ENCODE measurements at regions not wholly inside any gene's neighbourhood (a gene's known extent, or its start where the extent isn't known, plus 50 kb on each side); places are given as distances from the start of the nearest gene placed in this dataset.

DNA sequence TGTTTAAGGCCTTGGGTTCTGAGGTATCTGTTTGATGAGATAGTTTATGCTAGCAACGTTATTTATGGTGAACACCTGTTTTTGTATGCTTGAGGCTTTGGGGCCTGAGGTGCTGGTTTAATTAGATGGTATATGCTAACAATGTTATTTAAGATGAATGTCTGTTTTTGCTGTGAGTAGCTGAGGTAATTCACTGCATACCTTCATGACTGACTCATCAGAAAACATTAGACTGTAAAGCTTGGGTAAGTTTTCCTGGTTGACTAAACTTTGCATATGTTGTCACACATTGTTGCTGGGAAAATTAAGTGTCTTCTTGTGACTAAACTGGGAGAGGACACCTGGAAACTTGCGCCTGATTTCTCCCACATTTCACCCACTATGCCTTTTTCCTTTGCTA, 1026.6 kb downstream of the RAPGEF2 start:
- TF ChIP-seq FOXP2 (optimal IDR thresholded peaks at IDR 0.05; ENCODE audit: control extremely low read depth, extremely low read length, insufficient read depth) (no peak), POLR2AphosphoS5 (IDR thresholded peaks at IDR 0.05; ENCODE audit: borderline replicate concordance, low read depth, low read length) (no peak), EZH2 (IDR thresholded peaks at IDR 0.05) (no peak)
- Histone ChIP-seq H3K4me3 (no peak overlapping the region), H3K36me3 (ENCODE audit: insufficient read depth, low read length) (no peaks in the 10 kb centered on the region), H3K9ac (ENCODE audit: insufficient read length) (no peak overlapping the region), H3K27ac (no peak overlapping the region), H3K9me3 (ENCODE audit: low read depth, low read length) (peaks cover 8% of the 10 kb centered on the region; the same call in 1 of the 2 replicates)
- no peak for DNase-seq (ENCODE audit: low read depth, low spot score)

DNA sequence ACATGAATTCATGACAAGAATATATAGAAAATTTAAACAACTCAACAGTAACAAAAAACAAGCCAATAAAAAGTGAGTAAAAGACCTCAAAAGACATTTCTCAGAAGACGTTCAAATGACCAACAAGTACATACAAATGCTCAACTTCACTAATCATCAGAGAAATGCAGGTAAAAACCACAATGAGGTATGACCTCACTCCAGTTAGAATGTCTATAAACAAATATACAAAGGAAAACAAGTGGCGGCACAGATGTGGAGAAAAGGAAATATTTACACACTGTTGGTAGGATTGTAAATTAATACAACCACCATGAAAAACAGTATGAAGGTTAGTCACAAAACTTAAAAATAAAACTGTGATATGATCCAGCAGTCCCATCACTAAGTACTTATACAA, 1033.1 kb downstream of the RAPGEF2 start:
- Histone ChIP-seq H3K27ac (no peak overlapping the region), H3K36me3 (ENCODE audit: insufficient read depth, low read length) (no peaks in the 10 kb centered on the region), H3K9me3 (ENCODE audit: low read depth, low read length) (peaks cover 8% of the 10 kb centered on the region; the same call in 1 of the 2 replicates), H3K4me3 (no peak overlapping the region), H3K9ac (ENCODE audit: insufficient read length) (no peak overlapping the region)
- no peak for DNase-seq (ENCODE audit: low read depth, low spot score)
- TF ChIP-seq EZH2 (IDR thresholded peaks at IDR 0.05): no peak
- no peak for TF ChIP-seq FOXP2 (optimal IDR thresholded peaks at IDR 0.05; ENCODE audit: control extremely low read depth, extremely low read length, insufficient read depth)
- TF ChIP-seq POLR2AphosphoS5 (IDR thresholded peaks at IDR 0.05; ENCODE audit: borderline replicate concordance, low read depth, low read length): no peak

DNA sequence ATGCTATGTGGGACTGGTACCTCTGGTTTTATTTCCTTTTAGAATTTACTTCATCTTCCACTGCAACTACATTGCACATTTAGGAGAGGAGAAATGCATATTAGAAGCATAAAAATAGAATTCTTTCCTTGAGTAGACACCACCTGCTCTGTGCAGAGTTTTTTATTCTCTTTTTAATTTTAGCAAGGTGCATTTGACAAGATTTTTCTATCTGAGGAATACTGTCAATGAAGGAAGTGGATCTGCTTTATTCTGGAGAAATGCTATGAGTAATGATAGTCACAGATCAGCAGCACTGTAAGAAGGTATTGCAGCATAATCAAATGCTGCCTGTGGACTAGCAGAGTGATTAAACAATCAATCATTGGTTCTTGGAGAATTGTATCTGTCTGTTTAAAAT, 1038.3 kb downstream of the RAPGEF2 start:
- no peak overlapping the region for H3K4me3 ChIP-seq
- H3K27ac ChIP-seq: no peak overlapping the region
- no peaks in the 10 kb centered on the region for H3K9me3 ChIP-seq (ENCODE audit: low read depth, low read length)
- DNase-seq (ENCODE audit: low read depth, low spot score): no peak
- no peak for TF ChIP-seq POLR2AphosphoS5 (IDR thresholded peaks at IDR 0.05; ENCODE audit: borderline replicate concordance, low read depth, low read length)
- TF ChIP-seq FOXP2 (optimal IDR thresholded peaks at IDR 0.05; ENCODE audit: control extremely low read depth, extremely low read length, insufficient read depth): no peak
- no peak for TF ChIP-seq EZH2 (IDR thresholded peaks at IDR 0.05)
- no peak overlapping the region for H3K9ac ChIP-seq (ENCODE audit: insufficient read length)
- H3K36me3 ChIP-seq (ENCODE audit: insufficient read depth, low read length): no peaks in the 10 kb centered on the region

DNA sequence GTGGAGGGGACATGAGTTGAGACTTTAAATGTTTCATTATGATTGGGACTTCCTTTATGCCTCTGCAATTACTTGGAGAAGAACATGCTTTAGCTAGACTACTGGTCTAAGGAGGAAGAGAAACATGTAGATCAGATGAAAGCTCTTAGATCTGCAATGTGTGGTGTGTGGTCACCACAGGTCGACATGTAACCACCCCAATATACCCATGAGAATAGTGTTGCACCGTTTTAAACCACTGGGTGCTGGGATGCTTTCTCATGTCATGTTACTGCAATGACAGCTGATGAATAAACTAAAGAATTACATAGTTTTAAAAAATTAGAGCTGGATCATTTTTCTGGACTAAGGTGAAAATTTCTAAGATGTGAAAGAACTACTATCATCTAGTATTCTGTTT, 1039.7 kb downstream of the RAPGEF2 start:
- TF ChIP-seq POLR2AphosphoS5 (IDR thresholded peaks at IDR 0.05; ENCODE audit: borderline replicate concordance, low read depth, low read length): no peak
- TF ChIP-seq EZH2 (IDR thresholded peaks at IDR 0.05): no peak
- no peak for TF ChIP-seq FOXP2 (optimal IDR thresholded peaks at IDR 0.05; ENCODE audit: control extremely low read depth, extremely low read length, insufficient read depth)
- no peak overlapping the region for H3K9ac ChIP-seq (ENCODE audit: insufficient read length)
- no peaks in the 10 kb centered on the region for H3K36me3 ChIP-seq (ENCODE audit: insufficient read depth, low read length)
- no peak overlapping the region for H3K4me3 ChIP-seq
- no peaks in the 10 kb centered on the region for H3K9me3 ChIP-seq (ENCODE audit: low read depth, low read length)
- no peak overlapping the region for H3K27ac ChIP-seq
- no peak for DNase-seq (ENCODE audit: low read depth, low spot score)

DNA sequence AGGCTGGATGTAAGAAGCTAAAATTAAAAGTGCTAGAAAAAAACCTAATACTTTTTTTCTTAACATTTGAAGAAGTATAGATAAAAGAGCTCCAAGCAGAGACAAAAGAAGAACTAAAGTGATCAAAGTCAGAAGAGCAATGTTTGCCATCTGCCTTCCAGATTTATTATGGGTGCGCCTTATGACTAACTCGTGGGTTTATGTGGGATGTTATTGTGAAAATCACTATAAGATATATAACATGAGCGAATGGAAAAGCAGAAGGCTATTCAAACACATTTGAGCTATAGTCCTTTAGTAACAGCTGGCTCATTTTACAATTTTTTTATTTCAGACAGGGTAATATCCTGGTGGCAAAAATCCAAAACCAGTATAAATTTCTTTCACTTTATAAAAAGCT, 1040.7 kb downstream of the RAPGEF2 start:
- Histone ChIP-seq H3K9ac (ENCODE audit: insufficient read length) (no peak overlapping the region), H3K9me3 (ENCODE audit: low read depth, low read length) (no peaks in the 10 kb centered on the region), H3K4me3 (no peak overlapping the region), H3K27ac (no peak overlapping the region), H3K36me3 (ENCODE audit: insufficient read depth, low read length) (no peaks in the 10 kb centered on the region)
- no peak for DNase-seq (ENCODE audit: low read depth, low spot score)
- TF ChIP-seq FOXP2 (optimal IDR thresholded peaks at IDR 0.05; ENCODE audit: control extremely low read depth, extremely low read length, insufficient read depth) (no peak), EZH2 (IDR thresholded peaks at IDR 0.05) (no peak), POLR2AphosphoS5 (IDR thresholded peaks at IDR 0.05; ENCODE audit: borderline replicate concordance, low read depth, low read length) (no peak)

DNA sequence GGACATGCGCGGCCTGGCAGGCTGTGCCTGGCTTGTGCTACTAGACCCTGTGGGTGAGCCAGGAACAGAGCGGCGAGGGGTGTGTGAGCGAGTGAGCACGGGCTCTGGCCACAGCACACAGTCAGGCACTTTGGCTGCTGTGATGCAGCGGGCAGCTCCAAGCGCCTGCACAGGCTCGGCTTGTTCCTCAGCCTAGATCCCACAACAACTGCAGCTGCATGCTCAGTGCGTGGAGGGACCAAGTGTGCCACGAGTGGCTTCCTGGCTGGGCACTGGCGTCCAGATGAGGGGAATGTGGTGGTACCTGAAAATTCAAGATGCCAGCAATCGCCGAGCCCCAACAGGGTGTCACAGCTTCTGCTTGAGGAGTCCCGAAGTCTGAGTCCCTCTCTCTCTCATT, 1056.6 kb downstream of the RAPGEF2 start:
- no peak for DNase-seq (ENCODE audit: low read depth, low spot score)

DNA sequence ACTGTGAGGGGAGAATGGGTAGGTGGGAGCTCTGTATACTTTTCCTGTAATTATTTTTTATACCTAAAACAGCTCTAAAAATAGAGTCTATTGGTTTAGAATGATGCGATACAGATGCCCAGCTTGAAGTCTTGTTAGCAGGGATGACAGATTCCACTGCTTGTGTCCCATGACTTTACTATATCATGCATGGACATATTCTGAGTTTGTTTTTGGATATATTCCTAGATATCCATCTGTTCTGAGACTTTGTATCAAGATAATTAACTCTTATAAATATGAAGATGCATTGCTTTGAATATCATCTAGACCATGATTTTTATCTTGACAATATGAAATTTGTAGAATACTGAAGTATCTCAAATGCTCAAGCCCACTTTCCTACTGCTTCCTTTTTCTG, 1058.1 kb downstream of the RAPGEF2 start:
- no peaks in the 10 kb centered on the region for H3K9me3 ChIP-seq (ENCODE audit: low read depth, low read length)

More for the DNA sequence above, 1056.6 kb downstream of the RAPGEF2 start:
- no peak overlapping the region for H3K9ac ChIP-seq (ENCODE audit: insufficient read length)
- TF ChIP-seq POLR2AphosphoS5 (IDR thresholded peaks at IDR 0.05; ENCODE audit: borderline replicate concordance, low read depth, low read length) (no peak), FOXP2 (optimal IDR thresholded peaks at IDR 0.05; ENCODE audit: control extremely low read depth, extremely low read length, insufficient read depth) (no peak), EZH2 (IDR thresholded peaks at IDR 0.05) (no peak)
- H3K27ac ChIP-seq: no peak overlapping the region
- no peak overlapping the region for H3K4me3 ChIP-seq
- H3K36me3 ChIP-seq (ENCODE audit: insufficient read depth, low read length): no peaks in the 10 kb centered on the region
- no peaks in the 10 kb centered on the region for H3K9me3 ChIP-seq (ENCODE audit: low read depth, low read length)

DNA sequence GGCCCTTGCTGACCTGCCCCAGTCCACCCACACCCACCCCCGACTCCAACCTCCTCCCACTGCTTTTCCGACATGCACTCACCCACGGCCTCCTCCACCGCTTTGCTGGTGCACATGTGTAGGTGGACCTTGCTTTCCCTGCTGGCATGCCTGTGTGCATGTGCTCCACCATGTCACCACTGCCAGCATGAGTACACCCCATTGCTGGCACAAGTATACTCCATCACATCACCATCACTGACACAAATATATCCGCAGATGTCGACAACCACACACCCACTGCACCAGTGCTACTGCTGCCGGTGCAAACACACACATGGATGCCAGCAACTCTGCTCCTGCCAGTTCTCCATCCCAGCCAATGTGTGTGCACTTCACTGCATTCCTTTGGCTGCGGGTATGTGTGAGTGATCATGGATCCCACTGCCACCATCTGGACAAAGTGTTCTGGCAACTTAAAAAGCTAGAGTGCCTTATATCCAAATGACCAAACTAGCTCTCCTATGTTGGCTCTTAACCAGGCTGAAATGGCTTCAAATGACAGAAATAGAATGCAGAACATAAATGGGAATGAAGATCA, 1072.3 kb downstream of the RAPGEF2 start:
- H3K27ac ChIP-seq: no peak overlapping the region
- DNase-seq (ENCODE audit: low read depth, low spot score): no peak
- no peak for TF ChIP-seq FOXP2 (optimal IDR thresholded peaks at IDR 0.05; ENCODE audit: control extremely low read depth, extremely low read length, insufficient read depth)
- TF ChIP-seq POLR2AphosphoS5 (IDR thresholded peaks at IDR 0.05; ENCODE audit: borderline replicate concordance, low read depth, low read length): no peak
- TF ChIP-seq EZH2 (IDR thresholded peaks at IDR 0.05): no peak
- H3K9ac ChIP-seq (ENCODE audit: insufficient read length): no peak overlapping the region
- H3K36me3 ChIP-seq (ENCODE audit: insufficient read depth, low read length): peaks cover 3% of the 10 kb centered on the region; the same call in 1 of the 2 replicates
- no peaks in the 10 kb centered on the region for H3K9me3 ChIP-seq (ENCODE audit: low read depth, low read length)
- no peak overlapping the region for H3K4me3 ChIP-seq

More for the DNA sequence above, 1058.1 kb downstream of the RAPGEF2 start:
- Histone ChIP-seq H3K36me3 (ENCODE audit: insufficient read depth, low read length) (no peaks in the 10 kb centered on the region), H3K9ac (ENCODE audit: insufficient read length) (no peak overlapping the region), H3K27ac (no peak overlapping the region), H3K4me3 (no peak overlapping the region)
- TF ChIP-seq POLR2AphosphoS5 (IDR thresholded peaks at IDR 0.05; ENCODE audit: borderline replicate concordance, low read depth, low read length): no peak
- no peak for TF ChIP-seq EZH2 (IDR thresholded peaks at IDR 0.05)
- no peak for TF ChIP-seq FOXP2 (optimal IDR thresholded peaks at IDR 0.05; ENCODE audit: control extremely low read depth, extremely low read length, insufficient read depth)
- DNase-seq (ENCODE audit: low read depth, low spot score): no peak

DNA sequence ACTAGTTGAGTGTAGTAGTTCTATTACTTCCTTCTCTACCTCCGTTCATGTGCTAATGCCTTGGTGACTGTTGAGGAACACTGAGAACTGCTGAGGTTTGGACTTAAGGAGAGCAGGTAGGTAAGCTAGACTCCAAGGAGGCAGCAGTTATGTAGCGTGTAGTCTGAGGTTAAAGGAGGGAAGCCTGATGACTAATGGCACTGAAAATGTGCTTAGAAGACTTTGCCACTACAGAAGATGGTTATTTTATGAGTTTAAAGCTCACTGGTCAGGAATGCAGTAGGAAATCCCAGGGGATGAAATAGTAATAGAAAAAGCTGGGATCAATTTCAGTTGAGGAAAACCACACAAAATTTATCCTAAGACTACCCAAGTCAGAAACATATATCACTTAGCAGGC, 1077.3 kb downstream of the RAPGEF2 start:
- H3K9ac ChIP-seq (ENCODE audit: insufficient read length): no peak overlapping the region
- no peak overlapping the region for H3K4me3 ChIP-seq
- TF ChIP-seq POLR2AphosphoS5 (IDR thresholded peaks at IDR 0.05; ENCODE audit: borderline replicate concordance, low read depth, low read length) (no peak), EZH2 (IDR thresholded peaks at IDR 0.05) (no peak), FOXP2 (optimal IDR thresholded peaks at IDR 0.05; ENCODE audit: control extremely low read depth, extremely low read length, insufficient read depth) (no peak)
- H3K9me3 ChIP-seq (ENCODE audit: low read depth, low read length): no peaks in the 10 kb centered on the region
- DNase-seq (ENCODE audit: low read depth, low spot score): no peak
- H3K36me3 ChIP-seq (ENCODE audit: insufficient read depth, low read length): no peaks in the 10 kb centered on the region
- no peak overlapping the region for H3K27ac ChIP-seq
